ENCODE measurements at regions not wholly inside any gene's neighbourhood (a gene's known extent, or its start where the extent isn't known, plus 50 kb on each side); places are given as distances from the start of the nearest gene placed in this dataset.

DNA sequence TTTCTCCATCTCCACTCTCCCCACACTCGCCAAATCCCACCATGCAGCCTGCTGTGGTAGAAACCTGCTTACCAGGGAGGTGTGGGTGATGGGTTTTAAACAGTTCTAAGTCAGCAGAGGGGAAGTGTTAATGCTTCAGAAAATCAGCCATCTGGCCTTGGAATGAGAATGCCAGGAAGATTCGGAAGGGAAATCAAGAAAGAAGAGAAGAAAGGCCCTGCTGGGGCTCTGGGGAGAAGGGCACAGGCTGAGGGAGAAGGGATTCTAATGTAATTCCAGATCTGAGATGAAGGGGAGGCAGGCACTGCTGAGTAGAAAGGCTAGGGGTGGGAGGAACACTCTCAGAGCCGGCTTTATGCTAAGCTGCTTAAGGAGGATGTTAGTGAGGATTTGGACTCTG lies 434.7 kb upstream of the DMAC1 start:
- Histone ChIP-seq H2AFZ (ENCODE audit: low read length) (no peak overlapping the region), H3K4me3 (replicated peaks in 1 of 4; ENCODE audit: control extremely low read depth in 1 of 4, insufficient read depth in 1 of 4, low read depth in 3 of 4, low read length in 4 of 4) (no peak overlapping the region), H4K20me1 (ENCODE audit: control insufficient read depth, extremely low read depth, insufficient read depth, low read length) (no peaks in the 10 kb centered on the region), H3K4me1 (ENCODE audit: control insufficient read depth, extremely low read depth, insufficient read depth, low read length) (no peaks in the 10 kb centered on the region), H3K9me3 (ENCODE audit: control insufficient read depth, insufficient read depth, low read depth, low read length) (no peaks in the 10 kb centered on the region), H3K79me2 (ENCODE audit: control insufficient read depth, insufficient read depth, low read length) (no peaks in the 10 kb centered on the region), H3K27me3 (ENCODE audit: control insufficient read depth, insufficient read depth, low read length) (no peaks in the 10 kb centered on the region), H3K9ac (ENCODE audit: insufficient read depth, low read length) (no peak overlapping the region), H3K4me2 (ENCODE audit: extremely low read depth, insufficient read depth, low read length) (no peak overlapping the region), H3K36me3 (ENCODE audit: control insufficient read depth, insufficient read depth, low read length) (no peaks in the 10 kb centered on the region), H3K27ac (ENCODE audit: insufficient read depth, low read length) (no peak overlapping the region)
- TF ChIP-seq EZH2 (IDR thresholded peaks at IDR 0.05; ENCODE audit: low read length, missing control alignments) (no peak), CTCF (conservative IDR thresholded peaks at IDR 0.05 in 1 of 2, IDR thresholded peaks at IDR 0.05 in 1 of 2; ENCODE audit: low read depth in 1 of 2, low read length in 2 of 2) (no peak)
- no peak for DNase-seq (ENCODE audit: low read depth in 2 of 2)

DNA sequence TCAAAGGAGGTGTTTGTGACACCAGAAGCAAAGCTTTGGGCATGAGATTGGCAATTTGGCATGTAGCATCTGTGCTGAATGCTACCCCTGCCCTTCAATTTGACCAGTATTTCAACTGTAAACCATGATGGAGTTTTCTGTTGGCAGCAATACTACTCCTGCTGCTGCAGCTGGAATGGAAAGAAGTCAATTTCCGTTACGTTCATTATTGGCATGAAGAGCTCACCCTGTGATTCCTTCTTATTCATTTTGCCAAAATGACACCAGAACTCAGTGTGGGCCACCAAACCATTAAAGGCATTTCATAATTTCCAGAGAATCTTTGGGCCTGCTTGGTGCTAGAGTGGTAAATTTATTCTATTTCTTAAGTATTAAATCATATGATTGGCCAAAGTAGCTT lies 433.1 kb upstream of the DMAC1 start:
- Histone ChIP-seq H4K20me1 (ENCODE audit: control insufficient read depth, extremely low read depth, insufficient read depth, low read length) (no peaks in the 10 kb centered on the region), H3K9ac (ENCODE audit: insufficient read depth, low read length) (no peak overlapping the region), H3K27me3 (ENCODE audit: control insufficient read depth, insufficient read depth, low read length) (no peaks in the 10 kb centered on the region), H3K4me1 (ENCODE audit: control insufficient read depth, extremely low read depth, insufficient read depth, low read length) (no peaks in the 10 kb centered on the region), H2AFZ (ENCODE audit: low read length) (no peak overlapping the region), H3K9me3 (ENCODE audit: control insufficient read depth, insufficient read depth, low read depth, low read length) (no peaks in the 10 kb centered on the region), H3K36me3 (ENCODE audit: control insufficient read depth, insufficient read depth, low read length) (no peaks in the 10 kb centered on the region), H3K4me2 (ENCODE audit: extremely low read depth, insufficient read depth, low read length) (no peak overlapping the region), H3K79me2 (ENCODE audit: control insufficient read depth, insufficient read depth, low read length) (no peaks in the 10 kb centered on the region), H3K4me3 (replicated peaks in 1 of 4; ENCODE audit: control extremely low read depth in 1 of 4, insufficient read depth in 1 of 4, low read depth in 3 of 4, low read length in 4 of 4) (no peak overlapping the region), H3K27ac (ENCODE audit: insufficient read depth, low read length) (no peak overlapping the region)
- no peak for DNase-seq (ENCODE audit: low read depth in 2 of 2)
- no peak for TF ChIP-seq EZH2 (IDR thresholded peaks at IDR 0.05; ENCODE audit: low read length, missing control alignments)
- TF ChIP-seq CTCF (conservative IDR thresholded peaks at IDR 0.05 in 1 of 2, IDR thresholded peaks at IDR 0.05 in 1 of 2; ENCODE audit: low read depth in 1 of 2, low read length in 2 of 2) = no peak

DNA sequence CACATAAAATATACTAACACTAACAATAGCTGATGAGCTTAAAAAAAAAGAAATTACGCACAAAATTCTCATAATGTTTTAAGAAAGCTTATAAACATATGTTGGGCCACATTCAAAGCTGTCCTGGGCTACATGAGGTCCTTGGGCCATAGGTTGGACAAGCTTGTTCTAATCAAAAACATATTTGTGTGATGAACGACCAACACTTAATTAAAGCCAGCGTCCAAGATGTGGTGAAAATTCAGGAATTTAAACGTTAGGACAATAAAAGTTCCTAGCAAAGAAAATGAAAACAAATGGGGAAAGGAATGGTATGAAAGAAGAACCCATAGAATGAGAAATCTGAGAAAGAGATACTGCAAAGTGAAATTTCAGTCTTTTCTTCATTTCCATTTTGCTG lies 429.6 kb upstream of the DMAC1 start:
- DNase-seq (ENCODE audit: low read depth in 2 of 2) = no peak
- H3K4me2 ChIP-seq (ENCODE audit: extremely low read depth, insufficient read depth, low read length) = no peak overlapping the region
- no peaks in the 10 kb centered on the region for H3K36me3 ChIP-seq (ENCODE audit: control insufficient read depth, insufficient read depth, low read length)
- TF ChIP-seq EZH2 (IDR thresholded peaks at IDR 0.05; ENCODE audit: low read length, missing control alignments) (no peak), CTCF (conservative IDR thresholded peaks at IDR 0.05 in 1 of 2, IDR thresholded peaks at IDR 0.05 in 1 of 2; ENCODE audit: low read depth in 1 of 2, low read length in 2 of 2) (no peak)
- no peak overlapping the region for H3K27ac ChIP-seq (ENCODE audit: insufficient read depth, low read length)
- H3K4me1 ChIP-seq (ENCODE audit: control insufficient read depth, extremely low read depth, insufficient read depth, low read length) = no peaks in the 10 kb centered on the region
- H3K4me3 ChIP-seq (replicated peaks in 1 of 4; ENCODE audit: control extremely low read depth in 1 of 4, insufficient read depth in 1 of 4, low read depth in 3 of 4, low read length in 4 of 4) = no peak overlapping the region
- no peak overlapping the region for H2AFZ ChIP-seq (ENCODE audit: low read length)
- no peaks in the 10 kb centered on the region for H3K79me2 ChIP-seq (ENCODE audit: control insufficient read depth, insufficient read depth, low read length)
- H3K27me3 ChIP-seq (ENCODE audit: control insufficient read depth, insufficient read depth, low read length) = no peaks in the 10 kb centered on the region
- H3K9ac ChIP-seq (ENCODE audit: insufficient read depth, low read length) = no peak overlapping the region
- no peaks in the 10 kb centered on the region for H4K20me1 ChIP-seq (ENCODE audit: control insufficient read depth, extremely low read depth, insufficient read depth, low read length)
- no peaks in the 10 kb centered on the region for H3K9me3 ChIP-seq (ENCODE audit: control insufficient read depth, insufficient read depth, low read depth, low read length)
